ENCODE measurements at regions not wholly inside any gene's neighbourhood (a gene's known extent, or its start where the extent isn't known, plus 50 kb on each side); places are given as distances from the start of the nearest gene placed in this dataset.

GRCh38 chr9:650362-650761, 191.1 kb upstream of the DMRT1 start:
- TF ChIP-seq POLR2A (IDR thresholded peaks at IDR 0.05; ENCODE audit: low read depth, low read length) (no peak), CTCF (conservative IDR thresholded peaks at IDR 0.05; ENCODE audit: low read depth, low read length) (no peak), RAD21 (IDR thresholded peaks at IDR 0.05; ENCODE audit: low read length) (no peak), USF2 (IDR thresholded peaks at IDR 0.05; ENCODE audit: low read depth, low read length) (no peak), RCOR1 (IDR thresholded peaks at IDR 0.05; ENCODE audit: insufficient replicate concordance, low read length) (no peak), SMC3 (IDR thresholded peaks at IDR 0.05; ENCODE audit: low read depth, low read length) (no peak)

Measured in IMR-90 (cell line).